ES-I3 (cell line): ENCODE measurements at regions not wholly inside any gene's neighbourhood (a gene's known extent, or its start where the extent isn't known, plus 50 kb on each side); places are given as distances from the start of the nearest gene placed in this dataset.

Source experiments
- H3K36me3 ChIP-seq: 2 replicates; pipeline ENCODE4 v1.6.1; 2013; ENCODE audit warnings: mild to moderate bottlenecking, low read length, control low read depth, moderate library complexity; ENCODE audit not compliant: insufficient read depth
- H3K4me1 ChIP-seq: 2 replicates; pipeline ENCODE4 v1.6.1; 2013; ENCODE audit warnings: mild to moderate bottlenecking, control low read depth, low read length; ENCODE audit not compliant: insufficient read depth
- H3K9ac ChIP-seq: 2 replicates; pipeline ENCODE4 v1.6.1; 2013; ENCODE audit warnings: low read depth, mild to moderate bottlenecking, low read length, moderate library complexity
- H3K9me3 ChIP-seq: 2 replicates; pipeline ENCODE4 v1.6.1; 2013; ENCODE audit warnings: mild to moderate bottlenecking, low read length, moderate library complexity; ENCODE audit not compliant: control insufficient read depth, insufficient read depth

DNA sequence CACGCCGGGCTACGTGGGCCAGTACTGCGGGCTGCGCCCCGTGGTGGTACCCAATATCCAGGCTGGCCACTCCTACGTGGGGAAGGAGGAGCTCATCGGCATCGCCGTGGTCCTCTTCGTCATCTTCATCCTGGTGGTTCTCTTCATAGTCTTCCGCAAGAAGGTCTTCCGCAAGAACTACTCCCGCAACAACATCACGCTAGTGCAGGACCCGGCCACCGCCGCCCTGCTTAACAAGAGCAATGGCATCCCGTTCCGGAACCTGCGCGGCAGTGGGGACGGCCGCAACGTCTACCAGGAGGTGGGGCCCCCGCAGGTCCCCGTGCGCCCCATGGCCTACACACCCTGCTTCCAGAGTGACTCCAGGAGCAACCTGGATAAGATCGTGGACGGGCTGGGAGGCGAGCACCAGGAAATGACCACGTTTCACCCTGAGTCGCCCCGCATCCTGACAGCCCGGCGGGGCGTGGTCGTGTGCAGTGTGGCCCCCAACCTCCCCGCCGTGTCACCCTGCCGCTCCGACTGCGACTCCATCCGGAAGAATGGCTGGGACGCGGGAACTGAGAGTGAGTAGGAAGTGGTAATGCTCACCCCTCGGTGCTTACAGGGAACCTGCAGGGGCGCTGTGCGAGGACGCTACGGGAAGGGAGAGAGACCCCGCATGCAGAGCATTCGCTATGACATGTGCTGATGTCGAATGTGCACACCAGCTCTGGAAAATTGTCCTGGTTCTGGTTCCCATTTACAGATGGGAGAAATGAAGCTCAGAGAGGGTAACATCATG, 86.4 kb upstream of the MTNR1B start:
- Histone ChIP-seq H3K36me3 (no peaks in the 10 kb centered on the region), H3K9me3 (no peaks in the 10 kb centered on the region), H3K9ac (no peak overlapping the region), H3K4me1 (no peaks in the 10 kb centered on the region)

DNA sequence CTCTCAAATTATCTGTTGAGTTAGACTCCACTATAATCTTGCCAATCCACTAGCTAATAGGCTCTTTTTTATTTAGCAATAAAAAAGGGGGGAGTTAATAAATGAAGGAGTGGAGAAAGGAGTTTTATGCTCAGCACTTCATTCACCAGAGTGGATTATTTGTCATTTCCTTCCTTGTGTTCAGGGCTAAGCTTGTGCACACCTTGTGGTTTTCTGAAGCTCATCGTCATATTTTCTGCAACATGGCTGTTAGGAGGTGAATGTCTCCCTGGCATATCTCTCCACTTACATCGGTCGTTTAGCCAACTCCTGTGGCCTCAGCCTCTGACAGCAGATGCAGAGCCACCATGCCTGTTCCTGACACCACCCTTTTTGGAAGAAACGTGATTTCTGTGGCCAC, 83.9 kb upstream of the MTNR1B start:
- no peaks in the 10 kb centered on the region; the same call in 1 of the 2 replicates for H3K4me1 ChIP-seq
- no peaks in the 10 kb centered on the region for H3K9me3 ChIP-seq
- H3K9ac ChIP-seq, result no peak overlapping the region
- no peaks in the 10 kb centered on the region for H3K36me3 ChIP-seq

DNA sequence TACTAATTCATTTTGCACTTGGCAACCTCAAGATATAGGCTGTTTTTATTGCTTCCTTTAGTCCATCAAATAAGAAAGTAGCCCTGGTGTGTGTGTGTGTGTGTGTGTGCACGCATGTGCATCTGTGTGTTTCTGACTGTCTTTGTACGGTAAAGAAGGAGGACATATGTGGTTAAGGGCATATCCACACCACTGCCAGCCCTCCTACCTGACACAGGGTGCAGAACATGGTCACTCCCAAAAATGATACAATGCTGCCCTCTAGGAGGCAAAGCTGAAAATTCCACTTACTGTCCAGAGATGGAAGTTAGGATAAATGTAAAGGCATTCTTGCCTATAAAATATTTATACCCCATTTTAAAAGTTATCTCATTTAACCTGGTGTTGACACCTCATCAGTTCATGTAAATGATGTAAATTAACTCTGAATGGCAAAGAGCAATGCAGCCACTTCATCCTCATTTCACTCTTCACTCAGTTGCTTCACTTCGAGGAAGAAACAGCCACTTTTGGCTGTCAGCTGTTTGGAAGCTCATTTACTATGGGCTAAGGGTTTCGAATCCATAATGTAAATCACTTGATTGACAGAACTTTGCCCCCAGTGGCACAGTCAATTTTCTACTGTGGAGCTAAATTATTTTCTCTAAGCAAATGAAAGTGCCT, 83.1 kb upstream of the MTNR1B start:
- Histone ChIP-seq H3K4me1 (no peaks in the 10 kb centered on the region; the same call in 1 of the 2 replicates), H3K36me3 (no peaks in the 10 kb centered on the region), H3K9me3 (no peaks in the 10 kb centered on the region; the same call in 1 of the 2 replicates), H3K9ac (no peak overlapping the region)

DNA sequence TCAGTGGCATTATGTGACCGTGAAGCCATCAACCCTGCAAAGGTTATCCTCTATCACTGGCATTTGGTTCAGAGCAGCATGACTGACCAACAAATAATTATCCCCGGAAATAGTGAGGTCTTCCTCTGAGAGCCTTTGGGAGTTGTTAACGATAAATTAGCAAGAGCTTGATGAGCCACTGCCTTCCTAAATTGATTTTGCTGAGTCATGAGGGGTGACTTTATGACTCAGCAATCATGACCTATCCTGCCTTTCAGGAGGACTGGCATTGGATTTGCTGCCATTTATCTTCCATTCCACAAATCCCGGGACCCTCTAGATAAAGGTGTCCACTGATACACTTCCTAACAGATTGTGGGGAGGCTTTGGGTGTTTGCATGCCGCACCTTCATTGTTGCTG, 80.8 kb upstream of the MTNR1B start:
- Histone ChIP-seq H3K9me3 (no peaks in the 10 kb centered on the region; the same call in 1 of the 2 replicates), H3K4me1 (no peaks in the 10 kb centered on the region; the same call in 1 of the 2 replicates), H3K9ac (no peak overlapping the region), H3K36me3 (no peaks in the 10 kb centered on the region)

- H3K9ac ChIP-seq, result no peak overlapping the region
- H3K36me3 ChIP-seq, result no peaks in the 10 kb centered on the region
- H3K9me3 ChIP-seq, result no peaks in the 10 kb centered on the region; the same call in 1 of the 2 replicates
- H3K4me1 ChIP-seq, result no peaks in the 10 kb centered on the region; the same call in 1 of the 2 replicates
Observed at GRCh38 chr11:92890846-92891245, 78.6 kb upstream of the MTNR1B start.

GRCh38 chr11:92892802-92893684, 76.4 kb upstream of the MTNR1B start:
- Histone ChIP-seq H3K36me3 (no peaks in the 10 kb centered on the region), H3K9ac (no peak overlapping the region), H3K9me3 (no peaks in the 10 kb centered on the region; the same call in 1 of the 2 replicates), H3K4me1 (no peaks in the 10 kb centered on the region; the same call in 1 of the 2 replicates)

GRCh38 chr11:92894197-92894596, 75.3 kb upstream of the MTNR1B start:
- H3K4me1 ChIP-seq, result no peaks in the 10 kb centered on the region
- no peak overlapping the region for H3K9ac ChIP-seq
- H3K36me3 ChIP-seq, result no peaks in the 10 kb centered on the region
- no peaks in the 10 kb centered on the region; the same call in 1 of the 2 replicates for H3K9me3 ChIP-seq

- no peak overlapping the region for H3K9ac ChIP-seq
- no peaks in the 10 kb centered on the region for H3K9me3 ChIP-seq
- no peaks in the 10 kb centered on the region for H3K4me1 ChIP-seq
- no peaks in the 10 kb centered on the region for H3K36me3 ChIP-seq
Observed at GRCh38 chr11:92897487-92897886, 72.0 kb upstream of the MTNR1B start.

- no peaks in the 10 kb centered on the region for H3K36me3 ChIP-seq
- H3K9me3 ChIP-seq, result no peaks in the 10 kb centered on the region
- H3K9ac ChIP-seq, result no peak overlapping the region
Observed at GRCh38 chr11:92902417-92902816, 67.0 kb upstream of the MTNR1B start.

GRCh38 chr11:92907671-92908070, 61.8 kb upstream of the MTNR1B start:
- H3K36me3 ChIP-seq, result no peaks in the 10 kb centered on the region
- H3K4me1 ChIP-seq, result peaks cover 5% of the 10 kb centered on the region; the same call in 1 of the 2 replicates
- no peaks in the 10 kb centered on the region for H3K9me3 ChIP-seq
- H3K9ac ChIP-seq, result no peak overlapping the region

More at GRCh38 chr11:92902417-92902816, 67.0 kb upstream of the MTNR1B start:
- peaks cover 2% of the 10 kb centered on the region; the same call in 1 of the 2 replicates for H3K4me1 ChIP-seq

DNA sequence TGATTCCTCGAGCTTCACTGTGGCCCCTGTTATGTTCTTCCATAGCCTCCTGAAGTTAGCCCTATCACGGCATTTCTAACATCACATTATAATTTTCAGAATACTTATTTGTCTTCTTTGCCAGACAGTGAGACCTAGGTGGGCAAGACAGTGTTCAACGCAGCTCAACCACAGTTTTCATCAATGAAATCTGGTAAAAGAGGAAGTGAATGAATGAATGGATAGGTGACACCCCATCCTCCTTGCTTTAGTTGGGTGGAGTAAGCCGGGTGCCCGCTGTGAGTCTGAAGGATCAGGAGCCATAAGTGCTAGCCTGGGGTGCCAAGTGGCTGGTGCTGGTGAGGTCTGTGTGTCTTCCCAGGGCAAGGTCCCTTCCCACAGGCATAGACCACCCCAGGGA, 60.2 kb upstream of the MTNR1B start:
- no peaks in the 10 kb centered on the region for H3K36me3 ChIP-seq
- no peaks in the 10 kb centered on the region for H3K9me3 ChIP-seq
- H3K9ac ChIP-seq, result no peak overlapping the region
- H3K4me1 ChIP-seq, result peaks cover 5% of the 10 kb centered on the region; the same call in 1 of the 2 replicates

DNA sequence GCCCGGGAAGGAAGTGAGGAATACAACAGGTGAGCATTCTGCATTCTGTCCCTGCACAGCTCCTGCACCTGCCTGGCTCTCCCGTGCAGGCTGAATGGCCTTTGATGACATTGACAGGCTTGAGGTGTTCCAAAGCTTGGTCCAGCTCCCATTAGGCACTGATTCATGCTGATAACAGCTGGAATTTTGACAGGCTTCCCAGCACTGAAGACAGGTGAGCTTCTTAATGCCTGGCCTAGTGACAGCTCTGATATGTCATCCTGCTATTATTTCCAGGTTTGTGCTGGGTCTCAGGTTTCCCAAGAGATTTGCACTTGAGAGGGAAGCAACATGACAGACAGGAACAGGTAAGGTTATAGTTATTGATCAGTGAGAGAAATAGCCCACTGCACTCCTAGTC, 58.0 kb upstream of the MTNR1B start:
- no peaks in the 10 kb centered on the region for H3K9me3 ChIP-seq
- no peak overlapping the region for H3K9ac ChIP-seq
- H3K4me1 ChIP-seq, result peaks cover 7% of the 10 kb centered on the region; the same call in 1 of the 2 replicates
- H3K36me3 ChIP-seq, result no peaks in the 10 kb centered on the region

GRCh38 chr11:92915551-92915950, 53.9 kb upstream of the MTNR1B start:
- H3K36me3 ChIP-seq, result no peaks in the 10 kb centered on the region

GRCh38 chr11:92916299-92916698, 53.2 kb upstream of the MTNR1B start:
- no peak overlapping the region for H3K9ac ChIP-seq
- H3K4me1 ChIP-seq, result peaks cover 29% of the 10 kb centered on the region
- no peaks in the 10 kb centered on the region for H3K36me3 ChIP-seq
- H3K9me3 ChIP-seq, result no peaks in the 10 kb centered on the region

More at GRCh38 chr11:92915551-92915950, 53.9 kb upstream of the MTNR1B start:
- no peak overlapping the region for H3K9ac ChIP-seq
- H3K4me1 ChIP-seq, result peaks cover 29% of the 10 kb centered on the region
- no peaks in the 10 kb centered on the region for H3K9me3 ChIP-seq
